HK-2 (cell line): ENCODE measurements at regions not wholly inside any gene's neighbourhood (a gene's known extent, or its start where the extent isn't known, plus 50 kb on each side); places are given as distances from the start of the nearest gene placed in this dataset.
"Not testable (repeated sequence)": the region's sequence is repeated elsewhere in the genome, so short reads cannot be mapped to it uniquely, and the experiment has no call there.

Experiments
- DNase-seq: peaks from one replicate; pipeline ENCODE4 v3.0.0-alpha.2; 2018; ENCODE audit not compliant: unreplicated experiment

DNA sequence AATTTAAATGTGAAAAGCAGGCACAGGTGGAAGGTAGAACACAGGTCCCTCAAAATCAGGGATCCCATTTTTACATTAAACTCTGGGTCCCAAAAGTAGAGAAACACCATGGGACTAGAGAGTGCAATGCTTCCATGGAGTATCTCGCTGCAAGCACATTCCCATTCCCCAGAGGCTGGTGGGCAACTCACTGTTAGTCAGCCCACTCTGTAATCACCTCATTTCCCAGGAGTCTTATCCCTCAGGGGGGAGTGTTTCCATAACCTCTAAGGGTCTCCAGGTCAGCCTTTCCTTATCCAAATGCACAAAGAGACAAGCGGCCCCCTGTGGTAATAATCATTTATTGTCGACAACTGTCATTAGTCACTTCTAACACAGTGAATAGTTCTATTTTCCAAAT lies 490.1 kb upstream of the LRRC7 start:
- no peak for DNase-seq

- DNase-seq = no peak
Observed at GRCh38 chr1:69081668-69082067, 486.1 kb upstream of the LRRC7 start.

GRCh38 chr1:69082312-69082711 lies 485.4 kb upstream of the LRRC7 start:
- DNase-seq = no peak

DNA sequence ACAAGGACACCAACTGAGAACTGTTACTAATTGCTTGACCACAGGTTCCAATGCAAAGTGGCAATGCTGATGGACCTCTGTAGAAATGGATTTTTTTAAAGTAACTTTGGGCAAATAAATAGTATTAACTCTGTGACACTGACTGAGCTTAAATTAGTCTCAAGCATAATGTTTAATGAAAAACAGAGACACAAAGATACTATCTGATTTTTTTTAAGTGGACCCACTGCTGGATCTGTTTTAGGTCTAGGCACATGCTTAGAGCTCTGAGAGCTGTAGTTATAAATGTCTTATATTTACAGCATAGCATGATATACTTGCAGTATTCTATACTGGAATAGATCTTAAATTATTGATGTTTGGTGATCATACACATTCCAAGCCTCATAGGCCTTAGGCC lies 481.6 kb upstream of the LRRC7 start:
- DNase-seq = no peak

- no peak for DNase-seq
Observed at GRCh38 chr1:69088571-69088970, 479.2 kb upstream of the LRRC7 start.

DNA sequence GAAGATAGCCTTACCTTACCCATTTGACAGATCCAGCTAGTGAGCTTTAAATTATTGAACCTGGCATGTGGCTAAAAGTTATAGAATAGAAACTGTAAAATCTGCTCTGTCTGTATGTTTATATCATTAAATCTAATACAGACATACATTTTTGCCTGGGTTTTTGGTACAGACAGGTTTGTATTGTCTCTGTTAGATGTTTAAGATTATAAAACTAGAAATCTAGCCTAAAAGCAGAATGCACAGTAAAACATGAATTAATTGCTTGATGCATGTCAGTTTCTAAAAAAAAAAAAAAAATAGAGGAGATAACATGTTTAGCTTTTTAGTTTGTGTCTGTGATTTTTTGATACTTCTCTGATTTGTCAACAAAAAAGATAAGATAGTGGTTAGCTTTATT lies 477.6 kb upstream of the LRRC7 start:
- no peak for DNase-seq

DNA sequence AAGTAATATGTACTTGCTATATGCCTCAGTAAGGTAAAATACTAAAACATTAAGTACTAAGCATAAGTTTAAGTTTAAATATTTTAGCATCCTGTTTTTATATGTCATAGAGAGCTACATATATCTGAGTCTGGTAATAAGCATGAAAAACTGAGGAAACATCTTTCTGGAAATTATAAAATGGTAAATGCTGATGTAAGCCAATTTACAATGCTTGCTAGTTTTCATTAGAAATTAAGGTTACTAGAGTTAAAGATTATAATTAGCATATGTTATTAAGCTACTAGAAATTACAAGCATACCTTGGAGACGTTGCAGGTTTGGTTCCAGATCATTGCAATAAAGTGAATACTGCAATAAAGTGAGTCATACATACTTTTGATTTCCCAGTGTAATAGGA lies 477.0 kb upstream of the LRRC7 start:
- DNase-seq = no peak

- not testable (repeated sequence) for DNase-seq
Observed at GRCh38 chr1:69102058-69102457, 465.7 kb upstream of the LRRC7 start.

- DNase-seq = no peak
Observed at GRCh38 chr1:69103213-69103612, 464.5 kb upstream of the LRRC7 start.

GRCh38 chr1:69103705-69104385 lies 463.9 kb upstream of the LRRC7 start:
- no peak for DNase-seq

- DNase-seq = no peak
Observed at GRCh38 chr1:69104894-69105293, 462.8 kb upstream of the LRRC7 start.

DNA sequence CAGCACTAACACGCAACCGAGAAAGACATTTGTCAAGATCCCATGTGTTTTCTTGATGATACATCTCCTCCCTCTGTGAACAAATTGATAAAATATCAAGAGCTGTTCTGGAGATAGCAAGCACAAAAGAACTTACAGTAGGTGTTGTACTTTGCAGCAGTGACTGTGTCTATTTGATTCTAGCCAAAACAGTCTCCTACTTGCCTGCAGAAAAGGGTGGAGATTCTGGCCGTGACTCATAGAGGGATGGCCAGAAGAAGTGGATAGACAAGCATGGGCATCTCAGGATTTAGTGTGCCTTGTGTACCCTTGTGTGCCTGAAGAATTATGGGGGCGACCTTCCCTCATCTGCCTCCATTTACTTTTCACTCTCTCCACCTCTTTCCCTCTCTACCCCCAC lies 458.4 kb upstream of the LRRC7 start:
- DNase-seq = no peak

- DNase-seq = no peak
Observed at GRCh38 chr1:69110851-69111250, 456.9 kb upstream of the LRRC7 start.

DNA sequence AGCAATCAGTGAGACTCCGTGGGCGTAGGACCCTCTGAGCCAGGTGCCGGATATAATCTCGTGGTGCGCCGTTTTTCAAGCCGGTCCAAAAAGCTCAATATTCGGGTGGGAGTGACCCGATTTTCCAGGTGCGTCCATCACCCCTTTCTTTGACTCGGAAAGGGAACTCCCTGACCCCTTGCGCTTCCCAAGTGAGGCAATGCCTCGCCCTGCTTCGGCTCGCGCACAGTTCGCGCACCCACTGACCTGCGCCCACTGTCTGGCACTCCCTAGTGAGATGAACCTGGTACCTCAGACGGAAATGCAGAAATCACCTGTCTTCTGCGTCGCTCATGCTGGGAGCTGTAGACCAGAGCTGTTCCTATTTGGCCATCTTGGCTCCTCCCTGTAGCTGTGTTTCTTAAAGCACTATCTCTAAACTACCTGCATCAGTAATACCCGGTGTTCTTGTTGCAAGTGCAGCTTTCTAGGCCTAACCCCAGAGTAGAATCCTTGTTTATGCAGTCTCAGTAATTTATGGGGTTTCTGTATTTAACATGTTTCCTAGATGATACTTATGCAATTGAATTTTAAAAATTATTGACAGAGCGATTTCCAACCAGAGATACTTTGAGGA lies 447.5 kb upstream of the LRRC7 start:
- not testable (repeated sequence) for DNase-seq

GRCh38 chr1:69120817-69121216 lies 446.9 kb upstream of the LRRC7 start:
- no peak for DNase-seq

GRCh38 chr1:69121723-69122122 lies 446.0 kb upstream of the LRRC7 start:
- DNase-seq = no peak

GRCh38 chr1:69122373-69122772 lies 445.3 kb upstream of the LRRC7 start:
- DNase-seq = no peak

GRCh38 chr1:69123486-69123885 lies 444.2 kb upstream of the LRRC7 start:
- DNase-seq = no peak

- DNase-seq = no peak
Observed at GRCh38 chr1:69126796-69127195, 440.9 kb upstream of the LRRC7 start.

DNA sequence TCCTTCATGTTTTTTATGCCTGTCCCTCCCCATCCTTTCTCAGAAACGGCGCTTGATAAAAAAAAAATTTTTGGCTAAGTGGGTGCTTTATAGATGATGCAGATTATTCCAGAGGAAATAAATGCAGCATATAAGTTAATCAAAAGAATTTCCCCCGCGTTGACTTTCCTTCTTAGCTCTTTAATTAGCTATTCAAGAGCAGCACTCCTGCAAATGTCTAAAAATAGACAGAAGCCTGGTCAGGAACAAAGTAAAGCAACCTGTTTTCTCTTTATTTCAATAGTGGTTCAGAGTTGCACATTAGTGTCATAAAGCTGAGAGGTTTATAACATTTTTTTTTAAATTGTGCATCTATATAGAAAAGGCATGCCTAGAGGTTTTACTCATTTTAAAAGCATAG lies 439.5 kb upstream of the LRRC7 start:
- DNase-seq = no peak

GRCh38 chr1:69129538-69129937 lies 438.2 kb upstream of the LRRC7 start:
- DNase-seq = no peak

DNA sequence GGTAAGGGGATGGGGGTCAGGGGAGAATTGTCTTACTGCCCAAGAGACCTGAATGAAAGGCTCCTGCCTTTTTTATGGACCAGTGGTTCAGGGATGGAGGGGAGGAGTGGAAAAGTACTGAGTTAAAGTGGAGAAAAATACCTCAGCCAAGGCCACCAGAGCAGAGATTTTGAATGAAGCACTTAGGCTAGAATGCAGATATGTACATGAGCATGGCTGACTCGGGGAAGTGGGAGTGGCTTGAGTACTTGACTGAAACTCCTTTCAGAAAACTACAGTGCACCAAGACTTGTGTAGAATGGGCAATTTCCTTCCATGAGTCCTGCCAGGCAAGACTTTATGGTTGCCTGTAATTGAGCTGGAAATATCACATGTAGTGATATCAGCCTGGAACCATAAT lies 429.6 kb upstream of the LRRC7 start:
- DNase-seq = no peak

- no peak for DNase-seq
Observed at GRCh38 chr1:69139007-69139406, 428.7 kb upstream of the LRRC7 start.

DNA sequence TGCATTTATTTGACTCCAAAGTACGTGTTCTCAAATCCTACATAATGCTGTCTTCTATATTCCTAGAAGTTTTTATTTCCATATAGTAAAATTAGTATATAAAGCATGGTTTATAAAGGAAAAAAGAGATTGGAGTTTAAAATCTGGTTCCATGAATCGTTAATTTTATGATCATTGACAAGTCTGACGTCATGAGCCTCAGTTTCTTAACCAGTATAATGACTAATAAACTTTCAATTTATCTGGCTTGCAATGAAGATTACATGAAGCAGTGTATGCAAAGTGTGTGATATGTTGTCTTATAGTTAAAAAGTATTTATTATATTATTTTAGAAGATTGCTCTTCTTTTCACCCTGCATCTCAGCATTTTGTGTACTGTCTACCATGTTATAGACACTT lies 421.4 kb upstream of the LRRC7 start:
- no peak for DNase-seq
